DOHH2 (cell line): ENCODE measurements at regions not wholly inside any gene's neighbourhood (a gene's known extent, or its start where the extent isn't known, plus 50 kb on each side); places are given as distances from the start of the nearest gene placed in this dataset.

ENCODE experiments used
- H3F3A ChIP-seq: fragments of 200-600 bp; sonication (generic), shearing (Covaris generic); 2 replicates; pipeline ENCODE4 v1.6.0; 2016; ENCODE audit warnings: antibody characterized with exemption, mild to moderate bottlenecking; ENCODE audit not compliant: control insufficient read depth, insufficient read depth
- H3K27ac ChIP-seq: fragments of 200-600 bp; sonication (generic); 2 replicates; pipeline ENCODE4 v1.5.1; 2014; ENCODE audit warnings: low read depth, mild to moderate bottlenecking, low read length, moderate library complexity
- H3K27me3 ChIP-seq: fragments of 200-600 bp; sonication (generic); 2 replicates; pipeline ENCODE4 v1.6.1; 2014; ENCODE audit warnings: mild to moderate bottlenecking, low read length, mixed read lengths; ENCODE audit not compliant: control insufficient read depth
- H3K36me3 ChIP-seq: fragments of 200-600 bp; sonication (generic); 2 replicates; pipeline ENCODE4 v1.6.1; 2014; ENCODE audit warnings: mild to moderate bottlenecking, low read length, moderate library complexity, mixed read lengths; ENCODE audit not compliant: control insufficient read depth
- H3K4me1 ChIP-seq: fragments of 200-600 bp; sonication (generic); 2 replicates; pipeline ENCODE4 v1.6.1; 2014; ENCODE audit warnings: mild to moderate bottlenecking, low read length, mixed read lengths; ENCODE audit not compliant: control insufficient read depth
- H3K4me2 ChIP-seq: fragments of 200-600 bp; sonication (generic); 2 replicates; pipeline ENCODE4 v1.6.0; 2014; ENCODE audit warnings: mild to moderate bottlenecking, low read length, moderate library complexity
- H3K4me3 ChIP-seq: fragments of 200-600 bp; sonication (generic); 2 replicates; pipeline ENCODE4 v1.5.1; 2014; ENCODE audit warnings: mild to moderate bottlenecking, low read length, mixed read lengths
- H3K79me2 ChIP-seq: fragments of 200-600 bp; sonication (generic); 2 replicates; pipeline ENCODE4 v1.6.1; 2014; ENCODE audit warnings: mild to moderate bottlenecking, low read length, mixed read lengths; ENCODE audit not compliant: control insufficient read depth
- H3K9me2 ChIP-seq: fragments of 200-600 bp; sonication (generic); replicated peaks from 2 replicates; pipeline ENCODE4 v1.6.1; 2014; ENCODE audit warnings: mild to moderate bottlenecking, low read length, mixed read lengths; ENCODE audit not compliant: control insufficient read depth
- H3K9me3 ChIP-seq: fragments of 200-600 bp; sonication (generic); 2 replicates; pipeline ENCODE4 v1.6.1; 2014; ENCODE audit warnings: antibody characterized with exemption, low read length, mixed read lengths; ENCODE audit not compliant: control insufficient read depth, insufficient read depth
- H4K20me1 ChIP-seq: fragments of 200-600 bp; sonication (generic); 2 replicates; pipeline ENCODE4 v1.6.0; 2014; ENCODE audit warnings: low read depth, mild to moderate bottlenecking, antibody characterized with exemption, low read length, moderate library complexity; ENCODE audit not compliant: control insufficient read depth, insufficient read depth
- CTCF ChIP-seq: fragments of 200-600 bp; sonication (generic); IDR thresholded peaks from one replicate; pipeline ENCODE4 v1.5.1; 2014; ENCODE audit warnings: antibody characterized with exemption, mild to moderate bottlenecking, low read depth, low read length; ENCODE audit not compliant: poor library complexity, severe bottlenecking
- EZH2phosphoT487 ChIP-seq: fragments of 200-600 bp; sonication (generic); IDR thresholded peaks from 2 replicates; pipeline ENCODE4 v1.6.1; 2017; ENCODE audit warnings: borderline replicate concordance, mild to moderate bottlenecking, antibody characterized with exemption, low read length, moderate library complexity, mixed read lengths

- Histone ChIP-seq H3K4me1 (no peaks in the 10 kb centered on the region), H3K36me3 (no peaks in the 10 kb centered on the region), H4K20me1 (no peaks in the 10 kb centered on the region), H3K9me2 (no peaks in the 10 kb centered on the region), H3K27me3 (no peaks in the 10 kb centered on the region), H3K27ac (no peak overlapping the region), H3K4me2 (no peak overlapping the region), H3K9me3 (no peaks in the 10 kb centered on the region), H3K79me2 (no peaks in the 10 kb centered on the region), H3K4me3 (no peak overlapping the region), H3F3A (no peaks in the 10 kb centered on the region)
- TF ChIP-seq CTCF, result no peak
- TF ChIP-seq EZH2phosphoT487, result no peak
Measured at GRCh38 chr6:142685852-142686506, 259.0 kb downstream of the HIVEP2 start.

DNA sequence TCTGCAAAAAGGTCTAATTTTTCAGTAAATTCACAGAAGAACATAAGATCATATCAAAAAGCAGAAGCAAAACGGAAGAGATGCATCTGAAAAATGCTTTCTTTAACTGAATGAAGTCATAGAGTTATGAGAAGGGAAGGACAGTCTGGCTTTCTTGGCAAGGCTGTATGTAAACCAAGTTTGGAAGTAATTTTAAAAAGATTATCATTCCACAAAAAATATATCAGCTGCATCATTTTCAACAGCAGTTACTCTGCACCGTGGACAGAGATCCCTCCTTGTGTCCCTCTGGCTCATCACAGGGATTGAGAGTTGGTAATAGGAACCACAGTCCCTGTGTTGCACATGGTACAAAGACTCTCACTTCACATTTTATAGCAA, 258.5 kb downstream of the HIVEP2 start:
- no peaks in the 10 kb centered on the region for H3K4me1 ChIP-seq
- no peaks in the 10 kb centered on the region for H3K79me2 ChIP-seq
- no peaks in the 10 kb centered on the region for H3K27me3 ChIP-seq
- TF ChIP-seq EZH2phosphoT487 (no peak), CTCF (no peak)
- H3K9me3 ChIP-seq, result no peaks in the 10 kb centered on the region
- no peaks in the 10 kb centered on the region for H4K20me1 ChIP-seq
- H3K27ac ChIP-seq, result no peak overlapping the region
- H3K36me3 ChIP-seq, result no peaks in the 10 kb centered on the region
- H3F3A ChIP-seq, result no peaks in the 10 kb centered on the region
- no peak overlapping the region for H3K4me3 ChIP-seq
- no peak overlapping the region for H3K4me2 ChIP-seq
- H3K9me2 ChIP-seq, result no peaks in the 10 kb centered on the region

DNA sequence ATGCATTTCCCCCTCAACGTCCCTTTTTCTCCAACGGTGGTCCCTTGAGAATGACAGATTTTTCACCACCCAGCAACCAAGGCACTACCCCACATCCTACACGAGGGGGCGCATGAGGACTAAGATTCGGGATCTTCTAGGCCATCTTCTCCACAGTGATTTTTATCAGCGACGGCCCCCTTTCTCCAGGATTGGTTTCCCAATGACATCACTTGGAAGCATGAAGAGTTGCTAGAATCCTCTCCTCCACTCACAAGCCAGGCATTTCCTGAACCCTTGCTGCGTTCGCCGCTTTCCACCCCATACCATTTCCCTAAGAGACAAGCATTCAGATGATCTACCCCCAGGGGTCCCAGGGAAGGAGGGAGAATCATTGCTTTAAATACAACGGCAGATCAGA, 252.0 kb downstream of the HIVEP2 start:
- Histone ChIP-seq H3K4me1 (no peaks in the 10 kb centered on the region), H3K4me3 (no peak overlapping the region), H3K27me3 (peaks cover 10% of the 10 kb centered on the region), H3K79me2 (no peaks in the 10 kb centered on the region), H4K20me1 (no peaks in the 10 kb centered on the region), H3K9me3 (no peaks in the 10 kb centered on the region), H3K27ac (no peak overlapping the region), H3F3A (no peaks in the 10 kb centered on the region), H3K9me2 (no peaks in the 10 kb centered on the region), H3K36me3 (no peaks in the 10 kb centered on the region), H3K4me2 (no peak overlapping the region)
- TF ChIP-seq EZH2phosphoT487, result no peak
- TF ChIP-seq CTCF, result peak; percentile 92
